ENCODE measurements at regions not wholly inside any gene's neighbourhood (a gene's known extent, or its start where the extent isn't known, plus 50 kb on each side); places are given as distances from the start of the nearest gene placed in this dataset.

GRCh38 chr21:15119486-15119885 lies 54.7 kb upstream of the NRIP1 start:
- Histone ChIP-seq H2AK5ac (ENCODE audit: insufficient read length, low read length) (no peak overlapping the region), H3K27ac (ENCODE audit: insufficient read length, low read depth, low read length) (no peak overlapping the region), H4K5ac (ENCODE audit: insufficient read length, low read depth, low read length) (no peak overlapping the region), H2BK5ac (ENCODE audit: insufficient read length, low read length) (no peak overlapping the region), H3K14ac (ENCODE audit: insufficient read depth, low read length) (no peak overlapping the region), H3K4me1 (ENCODE audit: insufficient read depth, low read length) (peaks cover 10% of the 10 kb centered on the region; the same call in 1 of the 2 replicates), H3K4ac (ENCODE audit: low read depth, low read length) (no peak overlapping the region), H4K91ac (ENCODE audit: insufficient read length, low read depth, low read length) (no peak overlapping the region), H3K79me2 (ENCODE audit: insufficient read depth, low read length) (no peaks in the 10 kb centered on the region), H2BK15ac (ENCODE audit: low read depth, low read length) (no peak overlapping the region), H3K27me3 (ENCODE audit: insufficient read depth, low read length) (no peaks in the 10 kb centered on the region), H3K23me2 (ENCODE audit: insufficient read length, low read depth, low read length, poor library complexity, severe bottlenecking) (no peaks in the 10 kb centered on the region), H3K4me2 (ENCODE audit: insufficient read depth, insufficient read length, low read length) (no peak overlapping the region), H2BK12ac (ENCODE audit: insufficient read length, low read depth, low read length) (no peak overlapping the region), H3K23ac (ENCODE audit: insufficient read length, low read depth, low read length) (no peak overlapping the region), H2AFZ (ENCODE audit: low read length) (no peak overlapping the region), H3K79me1 (ENCODE audit: insufficient read depth, low read depth, low read length, poor library complexity, severe bottlenecking) (no peaks in the 10 kb centered on the region), H3K9me3 (ENCODE audit: control insufficient read depth, low read depth, low read length) (no peaks in the 10 kb centered on the region), H4K8ac (replicated peaks; ENCODE audit: insufficient read length, low read depth, low read length) (no peak overlapping the region), H3T11ph (ENCODE audit: low read length) (no peak overlapping the region), H3K9ac (ENCODE audit: extremely low read depth, insufficient read length, low read length) (no peak overlapping the region), H4K20me1 (ENCODE audit: control insufficient read depth, insufficient read depth, insufficient read length) (no peaks in the 10 kb centered on the region), H2BK120ac (ENCODE audit: low read depth, low read length, poor library complexity, severe bottlenecking) (no peak overlapping the region), H2BK20ac (ENCODE audit: low read depth, low read length, poor library complexity, severe bottlenecking) (no peak overlapping the region), H3K56ac (ENCODE audit: insufficient read length, low read depth, low read length) (no peak overlapping the region), H3K18ac (ENCODE audit: insufficient read length, low read depth, low read length) (no peak overlapping the region)
- DNase-seq: no peak
- H3K9me3 Mint-ChIP-seq: no peaks in the 10 kb centered on the region
- H3K36me3 Mint-ChIP-seq (ENCODE audit: insufficient read depth in 1 of 3, low read depth in 3 of 3): no peaks in the 10 kb centered on the region
- TF ChIP-seq CTCF (conservative IDR thresholded peaks at IDR 0.05): no peak
- H3K27me3 Mint-ChIP-seq (ENCODE audit: low read depth): no peaks in the 10 kb centered on the region
- no peak overlapping the region for H3K4me3 Mint-ChIP-seq
- peaks cover 27 to 28% of the 10 kb centered on the region in 2 experiments for H3K4me1 Mint-ChIP-seq
- WGBS (ENCODE audit: extremely low coverage, insufficient read length, low lambda C conversion rate): no CpG with 5 or more reads among the region's 3 CpGs
- H3K27ac Mint-ChIP-seq: no peak overlapping the region
